CD14-positive monocyte (primary cell): ENCODE measurements at regions not wholly inside any gene's neighbourhood (a gene's known extent, or its start where the extent isn't known, plus 50 kb on each side); places are given as distances from the start of the nearest gene placed in this dataset.
"Not testable (repeated sequence)": the region's sequence is repeated elsewhere in the genome, so short reads cannot be mapped to it uniquely, and the experiment has no call there.

Experiments
- DNase-seq, 3 donors: peaks; one replicate each; pipeline ENCODE4 v3.0.0-alpha.2; 2011 to 2022
- H2AFZ ChIP-seq: 2 replicates; pipeline ENCODE4 v1.6.0; 2012; ENCODE audit warnings: mild to moderate bottlenecking, low read depth, low read length, inconsistent platforms; ENCODE audit not compliant: insufficient read depth, poor library complexity, severe bottlenecking
- H3K27ac ChIP-seq, 2 donors: 1 replicate in 1 of 2; 2 replicates in 1 of 2; pipeline ENCODE4 v1.5.1; 2012 to 2013; ENCODE audit warnings: low read length in 2 of 2, control low read depth in 1 of 2, inconsistent platforms in 1 of 2, low read depth in 1 of 2, mild to moderate bottlenecking in 1 of 2
- H3K27me3 ChIP-seq, 2 donors: one replicate each; pipeline versions ENCODE4 v1.6.0 to v1.6.1; 2011 to 2013; ENCODE audit warnings: low read length in 2 of 2; ENCODE audit not compliant: control insufficient read depth in 2 of 2, insufficient read depth in 2 of 2
- H3K36me3 ChIP-seq, 2 donors: replicated peaks in 1 of 2; 1 replicate in 1 of 2; 2 replicates in 1 of 2; pipeline versions ENCODE4 v1.5.1 to v1.6.1; 2012 to 2013; ENCODE audit warnings: low read length in 2 of 2, control low read depth in 1 of 2, inconsistent platforms in 1 of 2, mild to moderate bottlenecking in 1 of 2; ENCODE audit not compliant: insufficient read depth in 2 of 2, control insufficient read depth in 1 of 2
- H3K4me1 ChIP-seq, 2 donors: 1 replicate in 1 of 2; 2 replicates in 1 of 2; pipeline versions ENCODE4 v1.5.1 to v1.6.1; 2012 to 2013; ENCODE audit warnings: low read length in 2 of 2, control low read depth in 1 of 2, inconsistent platforms in 1 of 2, mild to moderate bottlenecking in 1 of 2, moderate library complexity in 1 of 2; ENCODE audit not compliant: insufficient read depth in 2 of 2, control insufficient read depth in 1 of 2
- H3K4me2 ChIP-seq: replicated peaks from 2 replicates; pipeline ENCODE3; 2012; ENCODE audit warnings: low read length, moderate library complexity, mild to moderate bottlenecking; ENCODE audit not compliant: poor library complexity, severe bottlenecking; ENCODE audit errors: extremely low read depth
- H3K4me3 ChIP-seq, 3 experiments: fragments of 200-600 bp in 1 of 3; sonication (generic) in 1 of 3; replicated peaks in 1 of 3; 1 replicate in 2 of 3; 2 replicates in 1 of 3; pipeline ENCODE4 v1.5.1; 2011 to 2013; ENCODE audit warnings: low read length in 3 of 3, mild to moderate bottlenecking in 3 of 3, control low read depth in 2 of 3, low read depth in 2 of 3, inconsistent platforms in 1 of 3, moderate library complexity in 1 of 3
- H3K79me2 ChIP-seq: 2 replicates; pipeline ENCODE4 v1.6.0; 2012; ENCODE audit warnings: mild to moderate bottlenecking, control low read depth, inconsistent platforms, low read length, moderate library complexity; ENCODE audit not compliant: insufficient read depth
- H3K9ac ChIP-seq: 2 replicates; pipeline ENCODE4 v1.6.0; 2017; ENCODE audit warnings: low read length, mild to moderate bottlenecking; ENCODE audit not compliant: insufficient read depth, poor library complexity, severe bottlenecking
- H3K9me3 ChIP-seq, 2 donors: replicated peaks in 1 of 2; 1 replicate in 1 of 2; 2 replicates in 1 of 2; pipeline versions ENCODE4 v1.5.1 to v1.6.1; 2012 to 2013; ENCODE audit warnings: low read length in 2 of 2, control low read depth in 1 of 2; ENCODE audit not compliant: control insufficient read depth in 1 of 2, insufficient read depth in 1 of 2
- H4K20me1 ChIP-seq: 2 replicates; pipeline ENCODE4 v1.6.0; 2012; ENCODE audit warnings: mild to moderate bottlenecking, low read length, control low read depth, moderate library complexity; ENCODE audit not compliant: insufficient read depth
- H3K27ac Mint-ChIP-seq, 7 donors: one replicate each; pipeline ENCODE4 v1.8.0; 2020; ENCODE audit warnings: mild to moderate bottlenecking in 7 of 7, mixed read lengths in 7 of 7, moderate library complexity in 6 of 7, inconsistent platforms in 2 of 7
- H3K27me3 Mint-ChIP-seq, 3 donors: one replicate each; pipeline ENCODE4 v1.8.0; 2021 to 2022; ENCODE audit warnings: low read depth in 3 of 3, mild to moderate bottlenecking in 3 of 3, mixed read lengths in 3 of 3, moderate library complexity in 3 of 3, inconsistent platforms in 1 of 3
- H3K36me3 Mint-ChIP-seq, 2 donors: one replicate each; pipeline ENCODE4 v1.8.0; 2020; ENCODE audit warnings: mixed read lengths in 2 of 2, inconsistent platforms in 1 of 2, mild to moderate bottlenecking in 1 of 2
- H3K4me1 Mint-ChIP-seq: one replicate; pipeline ENCODE4 v1.8.0; 2020; ENCODE audit warnings: mild to moderate bottlenecking, mixed read lengths
- H3K4me3 Mint-ChIP-seq, 2 donors: one replicate each; pipeline ENCODE4 v1.8.0; 2020; ENCODE audit warnings: mild to moderate bottlenecking in 2 of 2, mixed read lengths in 2 of 2, moderate library complexity in 1 of 2
- H3K9me3 Mint-ChIP-seq, 7 donors: one replicate each; pipeline ENCODE4 v1.8.0; 2020 to 2022; ENCODE audit warnings: mixed read lengths in 7 of 7, mild to moderate bottlenecking in 6 of 7, moderate library complexity in 6 of 7, inconsistent platforms in 2 of 7
- CTCF ChIP-seq: fragments of 200-600 bp; IDR thresholded peaks from one replicate; pipeline ENCODE4 v1.8.0; 2022; ENCODE audit warnings: antibody characterized with exemption, mild to moderate bottlenecking
- WGBS: methylation state at CpG from one replicate; pipeline ENCODE4 v1.1.5; 2013; ENCODE audit warnings: missing lambda C conversion rate; ENCODE audit not compliant: insufficient coverage; 5-methylcytosine and 5-hydroxymethylcytosine counted together
- intact Hi-C, 2 donors: fragments of 100-400 bp; cut with micrococcal nuclease; formaldehyde crosslinking; loops; one replicate each; pipeline versions ENCODE4 v1.15.0 to v1.15.1; 2023

- DNase-seq, result no peak
- no peaks in the 10 kb centered on the region for H3K36me3 Mint-ChIP-seq
- no peak overlapping the region for H3K4me3 Mint-ChIP-seq
- H4K20me1 ChIP-seq, result no peaks in the 10 kb centered on the region
- no peak overlapping the region for H3K4me3 ChIP-seq
- no peaks in the 10 kb centered on the region for H3K27me3 Mint-ChIP-seq
- no peak overlapping the region for H3K9ac ChIP-seq
- TF ChIP-seq CTCF, result no peak
- H3K4me1 ChIP-seq, result no peaks in the 10 kb centered on the region
- H3K9me3 ChIP-seq, result no peaks in the 10 kb centered on the region
- intact Hi-C loops, result no loop called here
- H3K27ac Mint-ChIP-seq, result no peak overlapping the region
- H3K4me2 ChIP-seq, result no peak overlapping the region
- H3K79me2 ChIP-seq, result no peaks in the 10 kb centered on the region
- no peaks in the 10 kb centered on the region for H3K27me3 ChIP-seq
- H3K36me3 ChIP-seq, result no peaks in the 10 kb centered on the region
- H2AFZ ChIP-seq, result no peak overlapping the region
- peaks cover 1 to 10% (median 6%) of the 10 kb centered on the region in 7 donors for H3K9me3 Mint-ChIP-seq
- no peak overlapping the region for H3K27ac ChIP-seq
- H3K4me1 Mint-ChIP-seq, result no peaks in the 10 kb centered on the region
Observed at GRCh38 chr6:82111114-82111513, 136.4 kb downstream of the IBTK start.

GRCh38 chr6:82103171-82103570 lies 144.4 kb downstream of the IBTK start:
- H4K20me1 ChIP-seq, H3K4me1 ChIP-seq, H3K4me3 Mint-ChIP-seq, H3K27ac ChIP-seq, intact Hi-C loops, H3K9me3 ChIP-seq, H3K4me3 ChIP-seq, H3K4me2 ChIP-seq, DNase-seq, H3K4me1 Mint-ChIP-seq, H3K27me3 Mint-ChIP-seq, H3K27me3 ChIP-seq, H3K9ac ChIP-seq, H2AFZ ChIP-seq, H3K79me2 ChIP-seq, H3K27ac Mint-ChIP-seq, H3K36me3 Mint-ChIP-seq, H3K36me3 ChIP-seq: not testable (repeated sequence)
- H3K9me3 Mint-ChIP-seq, result peaks cover 0 to 19% (median 9%) of the 10 kb centered on the region in 7 donors
- no CpG with 5 or more reads among the region's 3 CpGs for WGBS

GRCh38 chr6:82101374-82102114 lies 146.0 kb downstream of the IBTK start:
- H4K20me1 ChIP-seq, H3K4me3 ChIP-seq, H3K27me3 Mint-ChIP-seq, H3K27ac ChIP-seq, DNase-seq, H3K4me1 Mint-ChIP-seq, intact Hi-C loops, H3K9ac ChIP-seq, H3K9me3 ChIP-seq, H3K79me2 ChIP-seq, H2AFZ ChIP-seq, H3K36me3 ChIP-seq, H3K36me3 Mint-ChIP-seq, H3K4me3 Mint-ChIP-seq, H3K4me1 ChIP-seq, H3K4me2 ChIP-seq, H3K27me3 ChIP-seq, H3K27ac Mint-ChIP-seq: not testable (repeated sequence)
- H3K9me3 Mint-ChIP-seq, result peaks cover 0 to 20% (median 7%) of the 10 kb centered on the region in 7 donors
- 97% methylated on average over 10 of the region's 23 CpGs for WGBS

- H3K9me3 ChIP-seq, H3K4me1 Mint-ChIP-seq, H3K27me3 Mint-ChIP-seq, H4K20me1 ChIP-seq, DNase-seq, H3K9ac ChIP-seq, H3K4me3 ChIP-seq, H3K4me3 Mint-ChIP-seq, H3K79me2 ChIP-seq, H3K27ac Mint-ChIP-seq, H3K27ac ChIP-seq, H3K36me3 ChIP-seq, H3K36me3 Mint-ChIP-seq, H3K27me3 ChIP-seq, intact Hi-C loops, H3K4me2 ChIP-seq, H2AFZ ChIP-seq, H3K4me1 ChIP-seq: not testable (repeated sequence)
- WGBS, result no CpG with 5 or more reads among the region's 1 CpG
- peaks cover 0 to 23% (median 9%) of the 10 kb centered on the region in 7 donors for H3K9me3 Mint-ChIP-seq
Observed at GRCh38 chr6:82100763-82101162, 146.8 kb downstream of the IBTK start.
